Activated CD4-positive, alpha-beta T cell treated with anti-CD3 and anti-CD28 coated beads for 48 hours (primary cell): ENCODE measurements at regions not wholly inside any gene's neighbourhood (a gene's known extent, or its start where the extent isn't known, plus 50 kb on each side); places are given as distances from the start of the nearest gene placed in this dataset.
"Not testable (repeated sequence)": the region's sequence is repeated elsewhere in the genome, so short reads cannot be mapped to it uniquely, and the experiment has no call there.

ENCODE experiments used
- DNase-seq: peaks from one replicate; pipeline ENCODE4 v3.0.0-alpha.2; 2020

DNA sequence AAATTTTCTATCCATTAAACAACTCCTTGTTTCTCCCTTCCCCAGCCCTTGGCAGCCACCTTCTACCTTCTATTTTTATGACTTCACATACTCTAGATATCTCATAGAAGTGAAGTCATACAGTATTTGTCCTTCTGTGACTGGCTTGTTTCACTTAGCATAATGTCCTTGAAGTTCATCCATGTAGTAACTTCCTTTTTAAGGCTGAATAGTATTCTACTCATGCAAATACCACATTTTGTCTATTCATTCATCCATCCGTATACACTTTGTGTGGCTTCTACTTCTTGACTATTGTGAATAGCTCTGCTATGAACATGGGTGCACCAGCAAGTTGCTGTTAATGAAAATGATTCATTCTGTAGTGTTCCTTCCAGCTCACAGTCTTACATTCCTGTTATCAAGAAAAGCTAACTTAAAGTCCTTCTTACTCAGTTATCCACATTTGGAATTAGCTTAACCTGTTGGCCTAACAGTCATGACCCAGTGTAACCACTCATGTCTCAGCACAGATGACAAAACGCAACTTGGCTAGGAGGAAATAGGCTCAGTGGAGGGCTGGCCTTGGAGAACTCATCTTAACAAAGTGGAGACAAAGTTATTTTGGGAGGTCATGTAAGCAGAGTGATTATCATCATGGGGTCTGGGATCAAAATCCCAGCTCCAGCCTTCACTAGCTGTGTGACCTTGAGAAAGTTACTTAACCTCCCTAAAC, 129.7 kb upstream of the MAP3K1 start:
- no peak for DNase-seq

- DNase-seq, result no peak
These were observed 131.2 kb upstream of the MAP3K1 start for GRCh38 chr5:56684159-56684558.

- DNase-seq, result no peak
These were observed 131.6 kb upstream of the MAP3K1 start for GRCh38 chr5:56683733-56684132.

- no peak for DNase-seq
These were observed 132.1 kb upstream of the MAP3K1 start for GRCh38 chr5:56683281-56683680.

DNA sequence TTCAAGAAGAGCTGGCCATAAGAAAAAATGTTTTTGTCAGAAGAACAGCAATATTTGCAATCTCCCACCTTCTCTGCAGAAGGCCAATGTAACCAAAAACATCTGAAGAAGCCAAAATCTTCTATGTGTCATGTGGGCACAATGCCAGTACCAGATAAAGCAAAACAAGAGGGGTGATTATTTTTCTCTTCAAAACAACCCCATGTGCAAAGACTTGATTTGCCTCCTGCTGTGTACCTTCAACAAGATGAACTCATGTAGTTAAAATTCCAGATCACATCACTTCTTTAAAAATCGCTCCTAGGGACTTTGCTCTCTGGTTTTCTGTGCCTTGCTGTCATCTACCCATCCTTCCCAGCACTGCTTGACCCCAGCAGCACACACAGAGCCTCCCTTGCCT, 134.0 kb upstream of the MAP3K1 start:
- DNase-seq, result no peak

GRCh38 chr5:56680731-56681130, 134.6 kb upstream of the MAP3K1 start:
- DNase-seq, result no peak

- DNase-seq, result no peak
These were observed 137.6 kb upstream of the MAP3K1 start for GRCh38 chr5:56677690-56678305.

GRCh38 chr5:56676091-56676768, 139.1 kb upstream of the MAP3K1 start:
- no peak for DNase-seq

GRCh38 chr5:56674441-56674840, 140.9 kb upstream of the MAP3K1 start:
- DNase-seq, result no peak

GRCh38 chr5:56673171-56673570, 142.2 kb upstream of the MAP3K1 start:
- no peak for DNase-seq

- DNase-seq, result no peak
These were observed 143.8 kb upstream of the MAP3K1 start for GRCh38 chr5:56671571-56671970.

DNA sequence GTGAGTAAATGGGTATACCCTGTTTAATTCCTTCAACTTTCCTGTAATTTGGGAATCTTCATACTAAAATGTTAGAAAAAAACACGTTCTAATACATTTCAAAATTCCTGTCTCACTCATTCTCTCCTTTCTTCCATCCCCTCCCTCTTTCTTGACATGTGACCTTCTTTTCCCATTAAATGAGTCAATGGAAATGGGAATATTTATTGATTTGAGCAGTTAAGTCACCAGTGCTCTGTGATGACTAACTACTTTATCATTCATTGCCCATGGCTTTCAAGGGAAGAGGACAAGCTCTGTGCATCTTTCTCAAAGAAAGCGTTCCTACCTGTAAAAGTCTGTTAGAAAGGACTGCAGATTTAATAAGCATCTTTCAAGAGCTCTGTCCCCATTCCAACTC, 144.4 kb upstream of the MAP3K1 start:
- DNase-seq, result no peak

GRCh38 chr5:56669534-56670483, 145.5 kb upstream of the MAP3K1 start:
- DNase-seq, result peak; percentile 59

- no peak for DNase-seq
These were observed 146.4 kb upstream of the MAP3K1 start for GRCh38 chr5:56668996-56669395.

GRCh38 chr5:56667692-56668091, 147.7 kb upstream of the MAP3K1 start:
- DNase-seq, result no peak

DNA sequence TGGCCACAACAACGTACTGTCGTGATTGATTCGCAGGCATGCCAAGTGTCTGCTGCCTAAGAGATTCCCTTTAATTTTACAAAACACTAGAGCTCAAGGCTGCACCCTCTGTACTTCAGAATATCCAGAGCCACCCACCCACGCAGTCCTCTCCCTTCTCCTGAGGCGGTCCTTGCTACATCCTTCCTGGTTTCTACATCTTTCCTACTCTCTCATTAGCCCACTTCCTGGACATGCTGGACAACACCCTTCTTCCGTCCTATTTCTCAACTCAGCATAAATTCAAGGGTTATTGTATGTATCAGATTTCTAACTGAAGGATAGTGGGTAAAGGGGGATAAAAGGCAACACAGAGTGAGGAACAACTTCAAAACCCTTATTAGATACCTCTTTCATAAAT, 148.4 kb upstream of the MAP3K1 start:
- DNase-seq, result no peak

GRCh38 chr5:56665117-56665516, 150.2 kb upstream of the MAP3K1 start:
- DNase-seq, result not testable (repeated sequence)

DNA sequence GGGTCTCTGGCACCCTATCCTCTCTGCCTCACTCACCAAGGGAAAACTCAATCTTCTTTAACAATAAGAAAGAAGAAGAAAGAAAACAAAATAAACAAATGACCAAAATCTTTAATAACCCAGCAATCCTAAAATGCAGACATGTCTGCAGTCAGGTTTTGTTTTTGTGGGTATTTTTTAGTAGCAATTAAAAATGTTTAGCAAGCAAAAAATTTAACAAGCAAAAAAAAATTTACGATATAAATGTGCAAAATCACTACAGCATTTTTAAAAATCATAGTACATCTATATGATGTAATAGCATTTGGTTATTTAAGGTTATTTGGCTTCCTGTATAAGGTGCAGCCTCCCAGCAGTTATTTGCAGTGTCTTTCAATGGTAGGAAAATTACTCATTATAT, 151.3 kb upstream of the MAP3K1 start:
- DNase-seq, result no peak

- no peak for DNase-seq
These were observed 151.8 kb upstream of the MAP3K1 start for GRCh38 chr5:56663523-56663922.

GRCh38 chr5:56662893-56663292, 152.5 kb upstream of the MAP3K1 start:
- DNase-seq, result no peak

DNA sequence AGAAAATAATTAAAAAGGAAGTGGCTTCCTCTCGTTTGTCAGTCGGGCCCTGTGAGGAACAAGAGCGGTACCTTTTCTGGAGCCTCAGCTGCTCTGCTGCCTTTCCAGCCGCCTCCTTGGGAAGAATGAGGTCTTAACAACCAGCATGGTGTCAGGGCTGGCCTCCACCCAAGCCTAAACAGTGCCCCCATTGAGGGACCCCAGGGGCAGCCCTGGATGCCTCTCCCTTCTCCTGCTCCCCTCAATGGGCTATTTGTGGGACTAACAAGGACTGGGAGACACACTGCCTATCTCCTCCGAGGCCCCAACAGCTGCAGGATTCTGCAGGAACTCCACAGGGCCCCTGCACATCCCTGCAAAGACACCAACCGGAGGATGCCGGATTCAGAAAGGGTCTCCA, 155.4 kb upstream of the MAP3K1 start:
- no peak for DNase-seq

DNA sequence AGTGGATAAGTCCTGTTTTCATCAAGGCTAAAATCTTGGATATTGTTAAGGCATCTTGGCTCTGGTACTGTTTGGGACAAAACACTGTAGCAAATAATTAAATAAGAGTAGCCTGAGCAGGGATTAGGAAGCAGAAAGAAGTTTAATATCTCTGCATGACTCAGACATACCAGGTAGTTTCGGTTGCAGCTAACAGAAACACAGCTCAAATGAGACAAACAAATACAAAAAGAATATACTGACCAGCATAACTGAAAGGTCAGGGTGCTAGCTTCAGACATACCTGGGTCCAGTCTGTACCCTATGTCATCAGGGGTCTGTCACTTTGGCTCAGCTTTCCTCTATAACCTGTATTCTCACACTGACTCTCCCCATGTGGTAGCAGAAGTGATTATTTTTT, 156.4 kb upstream of the MAP3K1 start:
- DNase-seq, result no peak
